Kidney (tissue), 13 donors: ENCODE measurements at regions not wholly inside any gene's neighbourhood (a gene's known extent, or its start where the extent isn't known, plus 50 kb on each side); places are given as distances from the start of the nearest gene placed in this dataset.
"Not testable (repeated sequence)": the region's sequence is repeated elsewhere in the genome, so short reads cannot be mapped to it uniquely, and the experiment has no call there.

Experiments
- DNase-seq, 5 donors: peaks; one replicate each; pipeline ENCODE4 v3.0.0-alpha.2; 2013 to 2020
- FAIRE-seq: peaks from 2 replicates; lab custom pipeline; 2012; peaks lifted over from hg19 to GRCh38; lab: Jason Lieb, UNC
- H3K27ac ChIP-seq, 2 donors: one replicate each; pipeline ENCODE4 v1.7.0; 2013; ENCODE audit warnings: low read depth in 2 of 2, low read length in 2 of 2, inconsistent platforms in 1 of 2
- H3K27me3 ChIP-seq: one replicate; pipeline ENCODE4 v1.7.1; 2013; ENCODE audit warnings: low read length, inconsistent platforms; ENCODE audit not compliant: control insufficient read depth, insufficient read depth
- H3K36me3 ChIP-seq, 3 donors: one replicate each; pipeline versions ENCODE4 v1.7.0 to v1.7.1; 2013; ENCODE audit warnings: low read length in 3 of 3, control low read depth in 1 of 3, inconsistent platforms in 1 of 3; ENCODE audit not compliant: insufficient read depth in 3 of 3, control insufficient read depth in 2 of 3
- H3K4me1 ChIP-seq, 3 donors: one replicate each; pipeline versions ENCODE4 v1.7.0 to v1.7.1; 2013; ENCODE audit warnings: low read length in 3 of 3, inconsistent platforms in 1 of 3, low read depth in 1 of 3; ENCODE audit not compliant: control insufficient read depth in 2 of 3, insufficient read depth in 2 of 3
- H3K4me3 ChIP-seq, 3 donors: one replicate each; pipeline versions ENCODE4 v1.7.0 to v1.8.1; 2013; ENCODE audit warnings: low read length in 3 of 3, control low read depth in 1 of 3, inconsistent platforms in 1 of 3
- H3K9ac ChIP-seq, 3 donors: one replicate each; pipeline versions ENCODE4 v1.7.0 to v1.7.1; 2013; ENCODE audit warnings: low read length in 3 of 3, control low read depth in 1 of 3, inconsistent platforms in 1 of 3
- H3K9me3 ChIP-seq, 3 donors: one replicate each; pipeline versions ENCODE4 v1.7.0 to v1.7.1; 2013; ENCODE audit warnings: low read length in 3 of 3, control low read depth in 1 of 3, inconsistent platforms in 1 of 3; ENCODE audit not compliant: control insufficient read depth in 2 of 3, insufficient read depth in 1 of 3
- intact Hi-C: fragments of 100-400 bp; cut with DNase I; formaldehyde crosslinking; loops from one replicate; pipeline ENCODE4 v1.11.1; 2022
- TF ChIP-seq, protein P1 (sequence below): IDR thresholded peaks from 3 replicates; pipeline ENCODE4 v1.5.1; 2012; ENCODE audit warnings: mild to moderate bottlenecking, moderate library complexity, borderline replicate concordance; ENCODE audit not compliant: insufficient read depth; ENCODE audit errors: extremely low read depth
- donor health status: control.
- donor health status: control.
- donor health status: control.
- donor health status: control.
- donor health status: control.
- donor health status: DM: yes; HTN: yes; CAD: no.
- donor health status: Normal renal cell carcinoma (clear cell type).

DNA sequence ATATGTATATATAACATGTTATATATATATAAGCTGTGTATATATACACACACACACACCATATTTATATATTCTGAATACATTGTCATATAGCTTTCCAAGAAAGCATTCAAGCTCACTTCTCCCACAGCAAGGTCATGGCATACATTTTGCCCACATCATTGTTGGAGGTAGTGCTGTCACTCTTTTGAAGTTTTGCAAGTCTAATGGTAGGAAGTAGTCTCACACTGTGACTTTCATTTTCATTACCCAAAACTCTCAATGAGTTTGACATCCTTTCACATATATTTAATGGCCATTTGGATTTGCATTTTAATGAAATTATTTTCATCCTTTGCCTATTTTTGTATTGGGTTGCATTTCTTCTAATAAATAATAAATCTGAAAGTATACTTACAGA, 59.8 kb upstream of the COX7C start:
- Histone ChIP-seq H3K36me3 (no peaks in the 10 kb centered on the region), H3K27me3 (no peaks in the 10 kb centered on the region), H3K9me3 (no peaks in the 10 kb centered on the region), H3K9ac (no peak overlapping the region), H3K27ac (no peak overlapping the region), H3K4me1 (no peaks in the 10 kb centered on the region), H3K4me3 (no peak overlapping the region)
- TF ChIP-seq, protein P1, sequence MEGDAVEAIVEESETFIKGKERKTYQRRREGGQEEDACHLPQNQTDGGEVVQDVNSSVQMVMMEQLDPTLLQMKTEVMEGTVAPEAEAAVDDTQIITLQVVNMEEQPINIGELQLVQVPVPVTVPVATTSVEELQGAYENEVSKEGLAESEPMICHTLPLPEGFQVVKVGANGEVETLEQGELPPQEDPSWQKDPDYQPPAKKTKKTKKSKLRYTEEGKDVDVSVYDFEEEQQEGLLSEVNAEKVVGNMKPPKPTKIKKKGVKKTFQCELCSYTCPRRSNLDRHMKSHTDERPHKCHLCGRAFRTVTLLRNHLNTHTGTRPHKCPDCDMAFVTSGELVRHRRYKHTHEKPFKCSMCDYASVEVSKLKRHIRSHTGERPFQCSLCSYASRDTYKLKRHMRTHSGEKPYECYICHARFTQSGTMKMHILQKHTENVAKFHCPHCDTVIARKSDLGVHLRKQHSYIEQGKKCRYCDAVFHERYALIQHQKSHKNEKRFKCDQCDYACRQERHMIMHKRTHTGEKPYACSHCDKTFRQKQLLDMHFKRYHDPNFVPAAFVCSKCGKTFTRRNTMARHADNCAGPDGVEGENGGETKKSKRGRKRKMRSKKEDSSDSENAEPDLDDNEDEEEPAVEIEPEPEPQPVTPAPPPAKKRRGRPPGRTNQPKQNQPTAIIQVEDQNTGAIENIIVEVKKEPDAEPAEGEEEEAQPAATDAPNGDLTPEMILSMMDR, result no peak
- no peak for DNase-seq
- no peak for FAIRE-seq
- intact Hi-C loops, result no loop called here

DNA sequence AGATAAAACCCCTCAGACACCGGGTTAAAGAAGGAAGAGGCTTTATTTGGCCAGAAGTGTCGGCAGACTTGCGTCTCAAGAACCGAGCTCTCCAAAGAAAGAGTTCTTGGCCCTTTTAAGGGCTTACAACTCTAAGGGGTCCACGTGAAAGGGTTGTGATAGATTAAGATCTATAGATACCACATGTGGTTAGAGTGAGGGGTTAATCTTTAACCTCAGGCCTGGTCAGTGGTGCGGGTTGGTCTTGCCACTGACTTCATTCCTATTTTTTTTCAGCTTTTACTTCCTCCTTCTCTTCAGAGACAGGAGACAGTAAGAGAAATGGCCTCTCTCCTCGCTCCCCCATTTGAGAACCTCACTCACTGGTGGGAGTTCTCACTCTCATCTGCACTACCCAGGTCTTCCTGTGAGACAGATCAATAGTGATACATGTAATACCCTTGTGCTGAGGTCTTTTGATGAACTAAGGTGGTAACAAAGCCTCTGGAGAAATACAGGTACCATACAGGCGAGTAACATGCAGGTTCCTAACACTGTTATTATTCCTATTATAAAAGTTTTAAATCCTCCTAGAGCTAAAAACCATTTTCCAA, 52.4 kb upstream of the COX7C start:
- H3K9ac ChIP-seq, result no peak overlapping the region
- intact Hi-C loops, result no loop called here
- H3K36me3 ChIP-seq, result no peaks in the 10 kb centered on the region
- H3K27ac ChIP-seq, result no peak overlapping the region
- TF ChIP-seq, protein P1, result no peak
- DNase-seq, result no peak
- H3K4me3 ChIP-seq, result no peak overlapping the region
- no peaks in the 10 kb centered on the region for H3K9me3 ChIP-seq
- no peaks in the 10 kb centered on the region for H3K4me1 ChIP-seq
- H3K27me3 ChIP-seq, result no peaks in the 10 kb centered on the region
- FAIRE-seq, result no peak

DNA sequence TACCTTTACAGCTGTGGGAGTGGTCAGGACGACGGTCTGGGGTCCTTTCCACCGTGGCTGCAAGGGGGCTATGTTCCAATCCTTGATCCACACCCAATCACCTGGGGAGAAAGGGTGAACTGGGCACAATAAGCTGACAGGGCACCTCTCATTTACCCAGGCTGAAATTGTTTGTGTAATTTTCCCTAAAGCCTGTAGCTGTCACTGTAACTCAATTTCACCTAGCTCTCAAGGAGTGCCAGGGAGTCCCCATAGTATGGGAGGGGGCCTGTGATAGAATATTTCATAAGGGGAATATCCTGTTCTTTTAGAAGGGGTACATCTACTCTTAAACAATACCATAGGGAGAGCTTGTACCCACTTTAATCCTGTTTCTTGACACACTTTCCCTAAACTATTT, 51.7 kb upstream of the COX7C start:
- H3K4me3 ChIP-seq, FAIRE-seq, H3K27ac ChIP-seq, intact Hi-C loops, DNase-seq, H3K36me3 ChIP-seq, H3K27me3 ChIP-seq, H3K4me1 ChIP-seq, H3K9ac ChIP-seq, H3K9me3 ChIP-seq: not testable (repeated sequence)
